Myocyte (in vitro differentiated cells): ENCODE measurements at regions not wholly inside any gene's neighbourhood (a gene's known extent, or its start where the extent isn't known, plus 50 kb on each side); places are given as distances from the start of the nearest gene placed in this dataset.
A peak's percentile ranks its signal among the peaks of the same experiment; 100 is the strongest.

Source experiments
- DNase-seq: peaks from one replicate; pipeline ENCODE4 v3.0.0-alpha.2; 2012; ENCODE audit warnings: low read depth

- DNase-seq, result no peak
Measured at GRCh38 chr15:62822228-62822627, 220.3 kb upstream of the TPM1 start.

GRCh38 chr15:62823561-62823960 is 219.0 kb upstream of the TPM1 start:
- no peak for DNase-seq

GRCh38 chr15:62824111-62825015 is 218.2 kb upstream of the TPM1 start:
- DNase-seq, result peak; percentile 40

GRCh38 chr15:62825191-62825590 is 217.4 kb upstream of the TPM1 start:
- DNase-seq, result no peak

GRCh38 chr15:62826561-62826960 is 216.0 kb upstream of the TPM1 start:
- no peak for DNase-seq

GRCh38 chr15:62828364-62828763 is 214.2 kb upstream of the TPM1 start:
- DNase-seq, result no peak

- DNase-seq, result no peak
Measured at GRCh38 chr15:62832231-62832630, 210.3 kb upstream of the TPM1 start.

GRCh38 chr15:62833646-62834045 is 208.9 kb upstream of the TPM1 start:
- no peak for DNase-seq

- no peak for DNase-seq
Measured at GRCh38 chr15:62834686-62835329, 207.7 kb upstream of the TPM1 start.

- DNase-seq, result no peak
Measured at GRCh38 chr15:62835351-62835750, 207.2 kb upstream of the TPM1 start.

- DNase-seq, result no peak
Measured at GRCh38 chr15:62835762-62836161, 206.8 kb upstream of the TPM1 start.

- no peak for DNase-seq
Measured at GRCh38 chr15:62840526-62841268, 201.8 kb upstream of the TPM1 start.

- peak; percentile 65 for DNase-seq
Measured at GRCh38 chr15:62841269-62841628, 201.3 kb upstream of the TPM1 start.

- no peak for DNase-seq
Measured at GRCh38 chr15:62841891-62842559, 200.5 kb upstream of the TPM1 start.

GRCh38 chr15:62843311-62843710 is 199.2 kb upstream of the TPM1 start:
- DNase-seq, result no peak

- peak; percentile 25 for DNase-seq
Measured at GRCh38 chr15:62844564-62845240, 197.8 kb upstream of the TPM1 start.

- no peak for DNase-seq
Measured at GRCh38 chr15:62845241-62846126, 197.1 kb upstream of the TPM1 start.

- DNase-seq, result no peak
Measured at GRCh38 chr15:62846131-62846804, 196.3 kb upstream of the TPM1 start.

GRCh38 chr15:62846805-62847495 is 195.6 kb upstream of the TPM1 start:
- DNase-seq, result no peak
